Hepatocyte (in vitro differentiated cells): ENCODE measurements at regions not wholly inside any gene's neighbourhood (a gene's known extent, or its start where the extent isn't known, plus 50 kb on each side); places are given as distances from the start of the nearest gene placed in this dataset.

Experiments
- DNase-seq: peaks from one replicate; pipeline ENCODE4 v3.0.0-alpha.2; 2016; ENCODE audit warnings: low spot score
- H2AFZ ChIP-seq: fragments of 200-600 bp; sonication (generic); 2 replicates; pipeline ENCODE4 v1.6.0; 2016; ENCODE audit warnings: antibody characterized with exemption, mild to moderate bottlenecking
- H3K27ac ChIP-seq: fragments of 200-600 bp; sonication (generic); 2 replicates; pipeline ENCODE4 v1.5.1; 2016; ENCODE audit warnings: mild to moderate bottlenecking
- H3K27me3 ChIP-seq: fragments of 200-600 bp; sonication (generic); 2 replicates; pipeline ENCODE4 v1.6.1; 2016
- H3K36me3 ChIP-seq: fragments of 200-600 bp; sonication (generic); replicated peaks from 2 replicates; pipeline ENCODE4 v1.5.1; 2016; ENCODE audit warnings: low read depth; ENCODE audit not compliant: insufficient read depth
- H3K4me1 ChIP-seq: fragments of 200-600 bp; sonication (generic); 2 replicates; pipeline ENCODE4 v1.5.1; 2016; ENCODE audit warnings: mild to moderate bottlenecking, moderate library complexity; ENCODE audit not compliant: insufficient read depth
- H3K4me2 ChIP-seq: fragments of 200-600 bp; sonication (generic); 2 replicates; pipeline ENCODE4 v1.6.0; 2016
- H3K4me3 ChIP-seq: fragments of 200-600 bp; sonication (generic); 2 replicates; pipeline ENCODE4 v1.5.1; 2016; ENCODE audit warnings: mild to moderate bottlenecking
- H3K79me2 ChIP-seq: fragments of 200-600 bp; sonication (generic); 2 replicates; pipeline ENCODE4 v1.6.0; 2017; ENCODE audit warnings: mild to moderate bottlenecking
- H3K9me2 ChIP-seq: fragments of 200-600 bp; sonication (generic); replicated peaks from 2 replicates; pipeline ENCODE4 v1.6.0; 2017; ENCODE audit warnings: mild to moderate bottlenecking; ENCODE audit not compliant: insufficient read depth
- H3K9me3 ChIP-seq: fragments of 200-600 bp; sonication (generic); 2 replicates; pipeline ENCODE4 v1.5.1; 2016; ENCODE audit warnings: low read depth, mild to moderate bottlenecking
- H4K20me1 ChIP-seq: fragments of 200-600 bp; sonication (generic); 2 replicates; pipeline ENCODE4 v1.6.0; 2016; ENCODE audit warnings: mild to moderate bottlenecking; ENCODE audit not compliant: insufficient read depth, poor library complexity, severe bottlenecking
- EZH2 ChIP-seq: fragments of 200-600 bp; sonication (generic); IDR thresholded peaks from 2 replicates; pipeline ENCODE4 v1.6.1; 2016; ENCODE audit warnings: antibody characterized with exemption, mild to moderate bottlenecking, borderline replicate concordance
- EZH2phosphoT487 ChIP-seq: fragments of 200-600 bp; sonication (generic); IDR thresholded peaks from one replicate; pipeline ENCODE4 v1.6.1; 2018; ENCODE audit warnings: antibody characterized with exemption, mild to moderate bottlenecking, low read depth, moderate library complexity; ENCODE audit not compliant: unreplicated experiment, severe bottlenecking
- WGBS: methylation state at CpG from one replicate; pipeline ENCODE4 v1.1.6; 2016; ENCODE audit warnings: low lambda C conversion rate; ENCODE audit errors: missing lambda C conversion rate; 5-methylcytosine and 5-hydroxymethylcytosine counted together
- TF ChIP-seq, protein P1 (sequence below): fragments of 200-600 bp; sonication (generic); IDR thresholded peaks from 2 replicates; pipeline ENCODE4 v1.5.1; 2016; ENCODE audit warnings: antibody characterized with exemption, mild to moderate bottlenecking; ENCODE audit not compliant: poor library complexity

DNA sequence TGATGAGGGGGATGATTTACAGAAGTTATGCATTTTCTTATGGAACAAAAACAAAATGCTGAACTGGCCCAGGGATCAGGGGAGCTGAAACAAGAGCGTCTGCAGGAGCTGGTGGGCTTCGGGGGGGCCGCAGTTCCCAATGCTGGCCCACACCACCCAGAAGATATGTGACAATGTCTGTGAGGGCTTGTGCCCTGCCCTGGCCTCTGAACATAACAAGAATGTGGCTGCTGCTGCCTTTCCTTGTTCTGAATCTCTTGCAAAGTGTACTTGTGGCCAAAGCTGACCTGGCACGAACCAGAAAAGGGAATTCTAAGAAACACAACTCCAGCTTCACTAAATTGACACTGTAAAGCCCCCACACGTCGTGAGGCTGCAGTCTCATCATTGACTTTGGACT, 66.7 kb downstream of the SEC61B start:
- no peak overlapping the region for H3K4me2 ChIP-seq
- no peak overlapping the region for H2AFZ ChIP-seq
- TF ChIP-seq, protein P1, sequence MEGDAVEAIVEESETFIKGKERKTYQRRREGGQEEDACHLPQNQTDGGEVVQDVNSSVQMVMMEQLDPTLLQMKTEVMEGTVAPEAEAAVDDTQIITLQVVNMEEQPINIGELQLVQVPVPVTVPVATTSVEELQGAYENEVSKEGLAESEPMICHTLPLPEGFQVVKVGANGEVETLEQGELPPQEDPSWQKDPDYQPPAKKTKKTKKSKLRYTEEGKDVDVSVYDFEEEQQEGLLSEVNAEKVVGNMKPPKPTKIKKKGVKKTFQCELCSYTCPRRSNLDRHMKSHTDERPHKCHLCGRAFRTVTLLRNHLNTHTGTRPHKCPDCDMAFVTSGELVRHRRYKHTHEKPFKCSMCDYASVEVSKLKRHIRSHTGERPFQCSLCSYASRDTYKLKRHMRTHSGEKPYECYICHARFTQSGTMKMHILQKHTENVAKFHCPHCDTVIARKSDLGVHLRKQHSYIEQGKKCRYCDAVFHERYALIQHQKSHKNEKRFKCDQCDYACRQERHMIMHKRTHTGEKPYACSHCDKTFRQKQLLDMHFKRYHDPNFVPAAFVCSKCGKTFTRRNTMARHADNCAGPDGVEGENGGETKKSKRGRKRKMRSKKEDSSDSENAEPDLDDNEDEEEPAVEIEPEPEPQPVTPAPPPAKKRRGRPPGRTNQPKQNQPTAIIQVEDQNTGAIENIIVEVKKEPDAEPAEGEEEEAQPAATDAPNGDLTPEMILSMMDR, result no peak
- no peak for TF ChIP-seq EZH2
- no peak for TF ChIP-seq EZH2phosphoT487
- no peaks in the 10 kb centered on the region for H3K27me3 ChIP-seq
- no peak overlapping the region for H3K4me3 ChIP-seq
- no peaks in the 10 kb centered on the region for H3K36me3 ChIP-seq
- no peaks in the 10 kb centered on the region for H3K79me2 ChIP-seq
- H4K20me1 ChIP-seq, result no peaks in the 10 kb centered on the region
- no peak overlapping the region for H3K27ac ChIP-seq
- DNase-seq, result no peak
- WGBS, result 68% methylated on average over 5 of the region's 6 CpGs
- H3K9me2 ChIP-seq, result no peaks in the 10 kb centered on the region
- no peaks in the 10 kb centered on the region for H3K4me1 ChIP-seq
- H3K9me3 ChIP-seq, result no peaks in the 10 kb centered on the region

DNA sequence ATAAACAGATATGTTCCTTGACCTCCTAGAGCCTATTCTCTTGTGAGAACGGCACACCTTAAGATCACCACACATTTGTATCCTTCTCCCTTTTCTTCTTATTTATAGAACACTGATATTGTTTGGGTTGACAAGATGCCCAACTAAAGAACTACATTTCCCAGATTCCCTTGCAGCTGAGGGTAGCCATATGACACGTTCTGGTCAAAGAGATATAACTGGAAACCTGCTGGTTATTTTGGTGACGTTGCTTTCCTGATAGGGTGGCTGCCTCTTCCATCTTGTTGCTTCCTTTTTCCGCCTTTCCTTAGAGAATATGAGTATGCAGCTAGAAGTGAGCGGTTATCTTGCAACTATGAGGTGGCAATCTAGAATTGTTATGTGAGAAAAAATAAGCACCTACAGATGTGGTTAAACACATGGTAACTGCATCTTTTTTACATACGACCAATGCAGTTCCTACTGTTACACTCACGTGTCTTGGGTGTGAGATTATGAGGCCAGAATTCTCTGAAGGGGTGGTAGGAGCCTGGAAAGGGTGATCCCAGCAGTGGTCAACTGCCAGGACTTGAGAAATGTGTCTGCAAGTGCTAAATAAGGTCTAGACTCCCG, 72.9 kb downstream of the SEC61B start:
- Histone ChIP-seq H3K4me1 (no peaks in the 10 kb centered on the region), H2AFZ (no peak overlapping the region), H3K79me2 (no peaks in the 10 kb centered on the region), H3K4me2 (no peak overlapping the region), H3K36me3 (no peaks in the 10 kb centered on the region), H3K9me3 (no peaks in the 10 kb centered on the region), H3K27ac (no peak overlapping the region), H3K27me3 (peaks cover 5% of the 10 kb centered on the region), H4K20me1 (no peaks in the 10 kb centered on the region), H3K9me2 (no peaks in the 10 kb centered on the region), H3K4me3 (no peak overlapping the region)
- TF ChIP-seq, protein P1, result no peak
- TF ChIP-seq EZH2phosphoT487, result no peak
- TF ChIP-seq EZH2, result no peak
- DNase-seq, result no peak
- WGBS, result 58% methylated on average over 8 of the region's 8 CpGs

DNA sequence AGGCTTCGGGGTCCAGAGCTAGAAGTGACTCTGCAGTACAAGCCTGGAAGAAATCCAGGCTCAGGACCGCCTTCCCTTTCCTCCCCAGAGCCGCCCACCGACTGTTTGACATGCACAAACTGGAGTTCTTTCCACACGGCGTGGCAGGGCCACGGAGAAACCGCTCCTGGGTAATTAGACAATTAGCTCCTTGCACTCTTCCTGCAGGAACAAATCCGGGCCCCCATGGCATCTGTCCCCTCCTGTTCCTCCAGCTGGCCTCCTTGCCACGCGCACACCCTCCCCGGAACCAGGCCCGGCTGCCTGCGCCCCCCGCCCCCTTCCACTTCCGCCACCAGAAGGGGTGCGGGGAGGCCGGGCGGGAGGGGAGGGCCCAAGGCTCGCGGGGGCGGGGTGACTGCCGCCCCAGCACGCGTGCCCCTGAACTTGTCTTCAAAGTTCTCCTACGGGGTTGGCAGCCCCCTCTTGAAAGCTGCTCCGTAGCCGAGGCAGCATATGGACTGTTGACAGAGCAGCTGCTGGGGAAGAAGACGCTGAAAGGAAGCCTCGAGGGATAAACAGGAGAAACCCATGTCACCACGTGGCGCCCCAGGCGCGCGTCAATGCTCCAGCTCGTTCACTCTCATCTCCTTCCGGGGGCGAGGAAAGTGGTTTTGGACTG, 74.3 kb downstream of the SEC61B start:
- Histone ChIP-seq H2AFZ (no peak overlapping the region), H3K79me2 (no peaks in the 10 kb centered on the region), H3K4me2 (no peak overlapping the region), H3K9me3 (no peaks in the 10 kb centered on the region), H3K27ac (no peak overlapping the region), H3K9me2 (no peaks in the 10 kb centered on the region), H3K27me3 (peaks cover 5% of the 10 kb centered on the region), H3K4me1 (no peaks in the 10 kb centered on the region), H4K20me1 (no peaks in the 10 kb centered on the region), H3K36me3 (no peaks in the 10 kb centered on the region), H3K4me3 (no peak overlapping the region)
- DNase-seq, result no peak
- 67% methylated on average over 19 of the region's 38 CpGs for WGBS
- TF ChIP-seq, protein P1, result no peak
- TF ChIP-seq EZH2phosphoT487 (no peak), EZH2 (no peak)
